ENCODE measurements at regions not wholly inside any gene's neighbourhood (a gene's known extent, or its start where the extent isn't known, plus 50 kb on each side); places are given as distances from the start of the nearest gene placed in this dataset.
"Not testable (repeated sequence)": the region's sequence is repeated elsewhere in the genome, so short reads cannot be mapped to it uniquely, and the experiment has no call there.

DNA sequence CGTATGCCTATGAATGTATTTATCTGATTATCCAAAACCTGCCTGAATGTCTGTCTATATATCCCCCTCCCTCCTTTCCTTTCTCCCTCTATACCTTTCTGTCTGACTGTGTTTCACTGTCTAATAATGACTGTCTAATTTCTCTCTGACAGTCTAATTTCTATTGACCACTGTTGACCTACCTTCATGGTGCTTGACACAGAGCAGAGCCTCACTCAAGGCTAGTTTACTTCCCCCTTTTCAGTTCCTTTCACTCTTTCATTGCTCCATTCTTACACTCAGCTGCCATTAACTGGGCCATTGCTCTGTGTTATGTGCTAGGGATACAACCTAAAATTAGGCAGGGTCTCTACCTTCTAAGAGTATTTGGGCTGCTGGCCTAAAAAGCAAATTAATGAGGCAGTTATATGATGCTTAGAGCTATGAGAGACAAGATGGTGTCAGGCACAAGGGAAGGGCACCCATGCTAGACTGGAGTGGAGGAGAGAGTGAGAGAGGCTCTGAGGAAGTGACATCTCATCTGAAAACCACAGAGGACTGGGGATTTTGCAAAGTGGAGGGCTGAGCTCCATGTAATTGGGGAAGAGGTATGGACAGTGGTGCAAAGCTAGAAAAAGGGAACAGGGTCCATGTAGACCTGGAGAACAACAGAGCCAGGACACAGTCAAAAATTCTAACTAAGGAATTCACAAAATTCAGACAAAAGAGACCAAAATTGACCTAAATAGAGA, 348.6 kb upstream of the CHRNA7 start:
- not testable (repeated sequence) for H2AFZ ChIP-seq (ENCODE audit: low read length, unreplicated experiment); H3K79me2 ChIP-seq (ENCODE audit: control insufficient read depth, insufficient read depth, low read length, unreplicated experiment); H3K27me3 ChIP-seq (ENCODE audit: insufficient read depth, low read length); H3K36me3 ChIP-seq (ENCODE audit: insufficient read depth, low read length); H3K27ac ChIP-seq (ENCODE audit: low read depth, low read length); H3K4me3 ChIP-seq (ENCODE audit: low read depth, low read length); H3K4me1 ChIP-seq (ENCODE audit: control insufficient read depth, insufficient read depth, low read length, unreplicated experiment)

DNA sequence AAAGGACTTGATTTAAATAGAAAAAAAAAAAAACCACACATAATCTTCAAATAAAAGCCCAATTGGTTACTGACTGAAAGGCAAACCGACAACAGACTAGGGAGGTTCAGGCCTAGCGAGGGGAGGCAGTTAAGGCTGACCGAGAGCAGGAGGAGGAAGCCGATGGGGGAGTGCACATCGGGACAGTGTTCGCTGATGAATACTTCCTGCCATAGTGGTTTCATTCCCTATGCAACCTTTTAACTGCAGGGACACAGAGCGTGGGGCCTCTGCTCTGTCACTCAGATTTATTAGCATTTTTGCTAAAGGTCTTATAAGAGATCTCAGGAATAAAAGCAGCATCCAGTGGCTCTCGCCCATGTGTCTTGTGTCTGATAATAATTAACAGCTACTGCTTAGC, 343.2 kb upstream of the CHRNA7 start:
- not testable (repeated sequence) for H3K79me2 ChIP-seq (ENCODE audit: control insufficient read depth, insufficient read depth, low read length, unreplicated experiment); H3K36me3 ChIP-seq (ENCODE audit: insufficient read depth, low read length); H2AFZ ChIP-seq (ENCODE audit: low read length, unreplicated experiment); H3K27ac ChIP-seq (ENCODE audit: low read depth, low read length); H3K27me3 ChIP-seq (ENCODE audit: insufficient read depth, low read length); H3K4me3 ChIP-seq (ENCODE audit: low read depth, low read length); H3K4me1 ChIP-seq (ENCODE audit: control insufficient read depth, insufficient read depth, low read length, unreplicated experiment)

DNA sequence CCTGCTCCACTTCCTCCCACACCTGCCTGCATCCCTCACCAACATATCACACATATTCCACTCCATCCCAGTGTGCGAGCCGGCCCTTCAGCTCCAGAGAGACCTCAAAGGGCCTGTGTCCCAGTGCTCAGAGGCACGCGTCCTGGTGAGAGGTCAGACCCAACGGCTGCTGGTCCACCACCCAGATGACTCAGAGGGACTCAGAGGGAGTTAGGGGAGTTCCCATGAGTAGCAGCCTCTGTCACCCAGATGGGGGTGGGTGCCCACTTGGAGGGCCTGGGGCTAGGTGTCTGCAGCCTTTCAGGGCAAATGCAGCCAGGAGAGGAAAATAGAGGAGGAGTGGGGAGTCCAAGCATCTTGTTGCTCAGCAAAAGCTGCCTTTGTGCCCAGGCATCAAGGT, 333.8 kb upstream of the CHRNA7 start:
- H3K27ac ChIP-seq (ENCODE audit: low read depth, low read length); H3K79me2 ChIP-seq (ENCODE audit: control insufficient read depth, insufficient read depth, low read length, unreplicated experiment); H3K4me3 ChIP-seq (ENCODE audit: low read depth, low read length); H3K27me3 ChIP-seq (ENCODE audit: insufficient read depth, low read length); H2AFZ ChIP-seq (ENCODE audit: low read length, unreplicated experiment); H3K4me1 ChIP-seq (ENCODE audit: control insufficient read depth, insufficient read depth, low read length, unreplicated experiment); H3K36me3 ChIP-seq (ENCODE audit: insufficient read depth, low read length): not testable (repeated sequence)

DNA sequence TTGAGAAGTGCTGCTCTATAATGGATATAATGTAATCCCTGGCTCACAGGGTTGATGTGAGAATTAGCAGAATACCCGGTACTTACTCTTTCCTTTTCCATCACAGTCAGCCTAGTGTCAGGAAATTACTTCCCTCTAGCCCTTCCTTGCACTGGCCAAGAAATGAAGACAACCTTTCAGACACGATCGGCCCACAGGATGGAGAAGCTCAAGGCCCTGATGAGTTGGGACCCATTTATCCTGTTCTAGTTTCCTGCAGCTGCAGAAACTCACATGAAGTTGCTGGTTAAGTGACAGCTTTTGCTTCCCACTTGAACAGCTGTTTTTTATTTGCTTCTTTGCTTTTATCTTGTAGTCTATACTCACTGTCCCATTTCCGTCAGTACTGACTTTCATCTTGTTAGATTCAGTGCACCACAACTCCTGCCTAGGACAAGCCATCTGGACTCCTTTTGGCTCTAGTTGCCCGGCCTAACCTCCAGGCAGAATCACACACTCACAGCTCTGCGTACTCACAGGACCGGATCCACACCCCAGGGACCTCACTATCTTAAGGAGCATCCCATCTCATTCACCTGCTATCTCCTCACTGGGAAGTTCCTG, 325.1 kb upstream of the CHRNA7 start:
- H3K27ac ChIP-seq (ENCODE audit: low read depth, low read length); H2AFZ ChIP-seq (ENCODE audit: low read length, unreplicated experiment); H3K4me1 ChIP-seq (ENCODE audit: control insufficient read depth, insufficient read depth, low read length, unreplicated experiment); H3K79me2 ChIP-seq (ENCODE audit: control insufficient read depth, insufficient read depth, low read length, unreplicated experiment); H3K27me3 ChIP-seq (ENCODE audit: insufficient read depth, low read length); H3K4me3 ChIP-seq (ENCODE audit: low read depth, low read length); H3K36me3 ChIP-seq (ENCODE audit: insufficient read depth, low read length): not testable (repeated sequence)

DNA sequence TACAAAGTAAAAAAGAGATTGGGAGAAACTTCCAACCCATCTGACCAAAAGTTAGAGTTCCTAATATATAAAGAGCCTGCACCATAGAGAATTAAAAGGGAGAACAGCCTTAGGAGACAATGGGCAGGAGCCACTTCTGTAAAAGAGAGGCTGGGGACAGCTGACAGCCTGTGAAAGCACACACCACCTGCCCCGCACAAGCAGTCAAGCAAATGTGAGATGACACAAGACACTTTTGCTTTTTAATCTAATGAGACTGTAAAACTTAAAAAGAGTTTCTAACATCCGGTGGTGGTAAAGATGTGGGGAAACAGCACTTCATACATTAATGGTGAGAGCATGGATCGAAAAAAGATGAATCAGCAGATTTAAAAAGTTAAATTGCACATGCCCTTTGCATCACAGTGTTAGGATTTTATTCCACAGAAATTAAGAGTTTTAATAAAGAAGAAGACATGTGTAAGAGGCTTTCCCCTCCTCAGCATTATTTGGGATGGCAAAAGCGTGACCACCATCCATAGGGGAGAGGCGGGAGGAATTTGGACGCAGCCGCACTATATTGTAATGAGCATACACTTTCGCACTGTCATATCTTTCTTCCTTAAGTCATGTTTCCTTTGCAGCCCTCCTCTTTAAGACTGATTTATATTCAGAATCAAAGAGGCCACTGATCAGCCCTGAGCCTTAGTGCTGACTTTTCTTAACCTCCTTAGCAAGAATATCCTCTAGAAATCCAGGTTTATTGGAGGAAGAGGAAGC, 322.2 kb upstream of the CHRNA7 start:
- not testable (repeated sequence) for H3K79me2 ChIP-seq (ENCODE audit: control insufficient read depth, insufficient read depth, low read length, unreplicated experiment); H3K4me3 ChIP-seq (ENCODE audit: low read depth, low read length); H3K27ac ChIP-seq (ENCODE audit: low read depth, low read length); H3K27me3 ChIP-seq (ENCODE audit: insufficient read depth, low read length); H3K4me1 ChIP-seq (ENCODE audit: control insufficient read depth, insufficient read depth, low read length, unreplicated experiment); H2AFZ ChIP-seq (ENCODE audit: low read length, unreplicated experiment); H3K36me3 ChIP-seq (ENCODE audit: insufficient read depth, low read length)

GRCh38 chr15:31708703-31709327, 321.5 kb upstream of the CHRNA7 start:
- not testable (repeated sequence) for H2AFZ ChIP-seq (ENCODE audit: low read length, unreplicated experiment); H3K27ac ChIP-seq (ENCODE audit: low read depth, low read length); H3K27me3 ChIP-seq (ENCODE audit: insufficient read depth, low read length); H3K79me2 ChIP-seq (ENCODE audit: control insufficient read depth, insufficient read depth, low read length, unreplicated experiment); H3K4me1 ChIP-seq (ENCODE audit: control insufficient read depth, insufficient read depth, low read length, unreplicated experiment); H3K36me3 ChIP-seq (ENCODE audit: insufficient read depth, low read length); H3K4me3 ChIP-seq (ENCODE audit: low read depth, low read length)

GRCh38 chr15:31709479-31709878, 320.8 kb upstream of the CHRNA7 start:
- not testable (repeated sequence) for H3K27ac ChIP-seq (ENCODE audit: low read depth, low read length); H3K79me2 ChIP-seq (ENCODE audit: control insufficient read depth, insufficient read depth, low read length, unreplicated experiment); H3K36me3 ChIP-seq (ENCODE audit: insufficient read depth, low read length); H2AFZ ChIP-seq (ENCODE audit: low read length, unreplicated experiment); H3K4me1 ChIP-seq (ENCODE audit: control insufficient read depth, insufficient read depth, low read length, unreplicated experiment); H3K4me3 ChIP-seq (ENCODE audit: low read depth, low read length); H3K27me3 ChIP-seq (ENCODE audit: insufficient read depth, low read length)

DNA sequence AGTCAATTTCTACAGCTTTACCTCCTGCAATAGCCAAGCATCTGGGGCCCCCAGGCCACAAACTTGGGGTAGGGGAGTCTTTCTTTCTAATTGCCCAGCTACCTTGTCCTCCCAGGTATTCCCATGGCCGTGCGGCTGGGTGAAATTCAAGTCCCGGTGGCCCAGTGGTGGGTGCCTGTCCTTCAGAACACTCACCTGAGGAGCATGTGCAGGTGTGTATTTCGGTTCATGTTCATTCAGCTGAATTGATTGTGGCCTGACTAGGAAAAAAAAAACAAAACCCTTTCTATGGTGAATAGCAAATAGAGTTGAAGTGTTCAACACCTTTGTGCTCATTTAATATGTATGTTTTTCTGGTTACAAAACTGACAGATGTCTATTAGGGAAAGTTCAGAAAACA, 319.5 kb upstream of the CHRNA7 start:
- not testable (repeated sequence) for H3K36me3 ChIP-seq (ENCODE audit: insufficient read depth, low read length); H3K4me3 ChIP-seq (ENCODE audit: low read depth, low read length); H3K79me2 ChIP-seq (ENCODE audit: control insufficient read depth, insufficient read depth, low read length, unreplicated experiment); H3K4me1 ChIP-seq (ENCODE audit: control insufficient read depth, insufficient read depth, low read length, unreplicated experiment); H3K27me3 ChIP-seq (ENCODE audit: insufficient read depth, low read length); H3K27ac ChIP-seq (ENCODE audit: low read depth, low read length); H2AFZ ChIP-seq (ENCODE audit: low read length, unreplicated experiment)

GRCh38 chr15:31715208-31715607, 315.1 kb upstream of the CHRNA7 start:
- not testable (repeated sequence) for H3K36me3 ChIP-seq (ENCODE audit: insufficient read depth, low read length); H3K79me2 ChIP-seq (ENCODE audit: control insufficient read depth, insufficient read depth, low read length, unreplicated experiment); H3K27me3 ChIP-seq (ENCODE audit: insufficient read depth, low read length); H3K4me1 ChIP-seq (ENCODE audit: control insufficient read depth, insufficient read depth, low read length, unreplicated experiment); H2AFZ ChIP-seq (ENCODE audit: low read length, unreplicated experiment); H3K27ac ChIP-seq (ENCODE audit: low read depth, low read length); H3K4me3 ChIP-seq (ENCODE audit: low read depth, low read length)

- H3K27me3 ChIP-seq (ENCODE audit: insufficient read depth, low read length); H3K4me1 ChIP-seq (ENCODE audit: control insufficient read depth, insufficient read depth, low read length, unreplicated experiment); H3K36me3 ChIP-seq (ENCODE audit: insufficient read depth, low read length); H3K79me2 ChIP-seq (ENCODE audit: control insufficient read depth, insufficient read depth, low read length, unreplicated experiment); H2AFZ ChIP-seq (ENCODE audit: low read length, unreplicated experiment); H3K27ac ChIP-seq (ENCODE audit: low read depth, low read length); H3K4me3 ChIP-seq (ENCODE audit: low read depth, low read length): not testable (repeated sequence)
These were observed 311.7 kb upstream of the CHRNA7 start for GRCh38 chr15:31718625-31719024.
